Esophagus muscularis mucosa (tissue), 4 donors: ENCODE measurements at regions not wholly inside any gene's neighbourhood (a gene's known extent, or its start where the extent isn't known, plus 50 kb on each side); places are given as distances from the start of the nearest gene placed in this dataset.

Source experiments
- DNase-seq: peaks from one replicate; pipeline ENCODE4 v3.0.0-alpha.2; 2017; ENCODE audit errors: extremely low spot score
- H3K27ac ChIP-seq, 4 donors: fragments of 200-600 bp; sonication (generic); replicated peaks in 1 of 4; 1 replicate in 3 of 4; 2 replicates in 1 of 4; pipeline ENCODE4 v1.5.1; 2016 to 2019; ENCODE audit warnings: mild to moderate bottlenecking in 1 of 4
- H3K27me3 ChIP-seq, 4 donors: fragments of 200-600 bp; sonication (generic); one replicate each; pipeline versions ENCODE4 v1.5.1 to v1.6.0; 2016 to 2019
- H3K36me3 ChIP-seq, 4 donors: fragments of 200-600 bp; sonication (generic); one replicate each; pipeline ENCODE4 v1.5.1; 2016 to 2019
- H3K4me1 ChIP-seq, 4 donors: fragments of 200-600 bp; sonication (generic); one replicate each; pipeline ENCODE4 v1.5.1; 2016 to 2019
- H3K4me3 ChIP-seq, 4 donors: fragments of 200-600 bp; sonication (generic); 1 replicate in 2 of 4; 2 replicates in 2 of 4; pipeline ENCODE4 v1.5.1; 2016 to 2019; ENCODE audit warnings: mild to moderate bottlenecking in 4 of 4, moderate library complexity in 1 of 4
- H3K9me3 ChIP-seq, 4 donors: fragments of 200-600 bp; sonication (generic); 1 replicate in 3 of 4; 2 replicates in 1 of 4; pipeline ENCODE4 v1.5.1; 2016 to 2019
- EP300 ChIP-seq: sonication (generic); formaldehyde crosslinking; IDR thresholded peaks from one replicate; pipeline ENCODE4 v1.6.1; 2017; ENCODE audit warnings: antibody characterized with exemption
- POLR2A ChIP-seq: fragments of 450-650 bp; IDR thresholded peaks from one replicate; pipeline ENCODE4 v1.6.1; 2017; ENCODE audit warnings: antibody characterized with exemption, moderate library complexity, mild to moderate bottlenecking, low read depth
- POLR2AphosphoS5 ChIP-seq, 2 donors: sonication (generic); formaldehyde crosslinking; IDR thresholded peaks; one replicate each; pipeline ENCODE4 v1.6.1; 2017; ENCODE audit warnings: antibody characterized with exemption in 2 of 2
- WGBS: methylation state at CpG from one replicate; pipeline ENCODE4 v1.1.5; 2018; 5-methylcytosine and 5-hydroxymethylcytosine counted together
- intact Hi-C: fragments of 100-400 bp; cut with DNase I; formaldehyde crosslinking; loops from one replicate; pipeline ENCODE4 v1.15.1; 2023
- TF ChIP-seq, protein P1 (sequence below), 3 experiments: fragments of 200-600 bp in 2 of 3; fragments of 450-650 bp in 1 of 3; sonication (generic) in 2 of 3; IDR thresholded peaks; one replicate each; pipeline ENCODE4 v1.5.1; 2017 to 2019; ENCODE audit warnings: antibody characterized with exemption in 3 of 3, mild to moderate bottlenecking in 2 of 3, moderate library complexity in 1 of 3

DNA sequence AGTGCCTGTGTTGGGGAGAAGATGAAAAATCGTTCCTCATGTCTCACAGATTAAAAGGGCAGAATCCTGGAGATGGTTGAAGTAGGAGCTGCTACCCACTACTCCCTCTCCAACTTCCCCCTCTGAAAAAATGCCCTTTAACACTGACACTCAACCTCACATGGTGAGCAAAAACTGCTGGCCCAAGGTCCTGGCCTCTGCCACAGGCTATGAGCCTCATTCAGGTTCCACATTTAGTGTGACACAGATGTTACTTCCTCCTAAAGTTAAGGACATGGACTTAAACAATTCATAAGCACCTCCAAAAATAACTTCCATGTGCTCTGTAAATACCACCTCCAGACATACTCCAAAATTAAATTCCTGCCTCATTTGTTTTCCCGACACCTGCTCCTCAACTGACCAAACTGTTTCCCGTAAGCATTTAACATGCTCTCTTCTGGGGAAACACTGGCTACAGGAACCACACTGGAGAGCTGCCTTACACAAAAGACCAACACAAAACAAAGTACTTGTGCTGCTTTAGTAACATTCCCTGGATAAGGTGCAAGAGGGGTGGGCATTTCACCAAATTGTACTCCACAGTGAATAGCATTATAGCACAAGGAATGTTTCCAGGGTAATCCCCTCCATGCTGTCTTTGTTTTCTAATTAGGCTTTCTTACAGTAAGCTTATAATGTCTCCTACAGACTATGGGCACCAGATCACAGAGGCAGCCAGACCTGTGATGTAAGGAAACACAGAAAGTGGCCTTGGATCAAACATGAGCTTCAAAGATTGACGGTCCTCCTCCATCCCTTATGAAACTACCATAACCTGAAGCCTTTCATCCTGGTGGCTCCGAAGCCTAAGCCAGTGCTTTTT is 57.0 kb downstream of the PHLDA1 start:
- H3K36me3 ChIP-seq: no peaks in the 10 kb centered on the region
- H3K4me1 ChIP-seq: peaks cover 23 to 31% (median 25%) of the 10 kb centered on the region in 4 donors
- TF ChIP-seq POLR2A (no peak), POLR2AphosphoS5 (IDR thresholded peaks at IDR 0.05) (no peak), EP300 (no peak)
- TF ChIP-seq, protein P1, sequence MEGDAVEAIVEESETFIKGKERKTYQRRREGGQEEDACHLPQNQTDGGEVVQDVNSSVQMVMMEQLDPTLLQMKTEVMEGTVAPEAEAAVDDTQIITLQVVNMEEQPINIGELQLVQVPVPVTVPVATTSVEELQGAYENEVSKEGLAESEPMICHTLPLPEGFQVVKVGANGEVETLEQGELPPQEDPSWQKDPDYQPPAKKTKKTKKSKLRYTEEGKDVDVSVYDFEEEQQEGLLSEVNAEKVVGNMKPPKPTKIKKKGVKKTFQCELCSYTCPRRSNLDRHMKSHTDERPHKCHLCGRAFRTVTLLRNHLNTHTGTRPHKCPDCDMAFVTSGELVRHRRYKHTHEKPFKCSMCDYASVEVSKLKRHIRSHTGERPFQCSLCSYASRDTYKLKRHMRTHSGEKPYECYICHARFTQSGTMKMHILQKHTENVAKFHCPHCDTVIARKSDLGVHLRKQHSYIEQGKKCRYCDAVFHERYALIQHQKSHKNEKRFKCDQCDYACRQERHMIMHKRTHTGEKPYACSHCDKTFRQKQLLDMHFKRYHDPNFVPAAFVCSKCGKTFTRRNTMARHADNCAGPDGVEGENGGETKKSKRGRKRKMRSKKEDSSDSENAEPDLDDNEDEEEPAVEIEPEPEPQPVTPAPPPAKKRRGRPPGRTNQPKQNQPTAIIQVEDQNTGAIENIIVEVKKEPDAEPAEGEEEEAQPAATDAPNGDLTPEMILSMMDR (IDR thresholded peaks at IDR 0.05): no peak
- no peaks in the 10 kb centered on the region for H3K9me3 ChIP-seq
- H3K27ac ChIP-seq: no peak overlapping the region
- no peaks in the 10 kb centered on the region for H3K27me3 ChIP-seq
- WGBS: 82% methylated on average over 5 of the region's 5 CpGs
- H3K4me3 ChIP-seq: no peak overlapping the region
- no peak for DNase-seq
- intact Hi-C loops: loop anchor here (5.0 kb wide), 1 partner anchor 58 kb away; the partner anchor contains the start of gene PHLDA1

DNA sequence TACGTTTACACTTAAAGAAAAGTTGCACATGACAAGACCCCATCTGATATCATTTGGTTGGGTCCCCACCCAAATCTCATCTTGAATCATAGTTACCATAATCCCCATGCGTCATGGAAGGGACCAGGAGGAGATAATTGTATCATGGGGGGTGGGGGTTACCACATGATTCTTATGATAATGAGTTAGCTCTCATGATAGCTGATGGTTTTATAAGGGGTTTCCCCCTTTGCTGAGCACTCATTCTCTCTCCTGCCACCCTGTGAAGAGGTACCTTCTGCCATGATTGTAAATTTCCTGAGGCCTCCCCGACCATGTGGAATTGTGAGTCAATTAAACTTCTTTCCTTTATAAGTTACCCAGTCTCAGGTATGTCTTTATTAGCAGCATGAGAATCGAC is 60.3 kb downstream of the PHLDA1 start:
- peaks cover 0 to 7% (median 1%) of the 10 kb centered on the region in 4 donors for H3K4me1 ChIP-seq
- H3K36me3 ChIP-seq: no peaks in the 10 kb centered on the region
- H3K27me3 ChIP-seq: no peaks in the 10 kb centered on the region
- TF ChIP-seq POLR2AphosphoS5 (IDR thresholded peaks at IDR 0.05) (no peak), EP300 (no peak), POLR2A (no peak)
- TF ChIP-seq, protein P1 (IDR thresholded peaks at IDR 0.05): no peak
- H3K27ac ChIP-seq: no peak overlapping the region
- intact Hi-C loops: no loop called here
- 99% methylated on average over 4 of the region's 4 CpGs for WGBS
- no peaks in the 10 kb centered on the region for H3K9me3 ChIP-seq
- no peak overlapping the region for H3K4me3 ChIP-seq
- DNase-seq: no peak

DNA sequence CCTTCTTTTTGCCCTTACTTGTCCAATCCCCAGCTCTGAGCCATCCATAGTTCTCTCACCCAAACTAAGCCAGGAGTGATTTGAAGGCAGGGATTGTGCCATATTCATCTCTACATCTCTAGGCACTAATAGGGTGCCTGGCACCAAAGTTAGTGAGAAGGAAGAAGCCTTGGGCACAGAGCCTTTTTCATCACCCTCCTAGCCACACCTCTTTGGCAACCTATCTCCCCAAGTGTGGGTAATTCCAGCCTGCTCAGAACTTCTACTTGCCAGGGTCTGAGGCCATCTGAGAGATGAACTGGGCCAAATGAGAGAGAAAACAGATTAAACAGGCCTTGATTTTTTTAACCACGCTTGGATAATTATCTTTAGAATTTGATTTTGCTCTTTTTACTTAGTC is 61.3 kb downstream of the PHLDA1 start:
- no peaks in the 10 kb centered on the region for H3K9me3 ChIP-seq
- intact Hi-C loops: no loop called here
- H3K4me3 ChIP-seq: no peak overlapping the region
- no peaks in the 10 kb centered on the region for H3K27me3 ChIP-seq
- H3K27ac ChIP-seq: no peak overlapping the region
- peaks cover 0 to 7% (median under 1%) of the 10 kb centered on the region in 4 donors for H3K4me1 ChIP-seq
- TF ChIP-seq, protein P1 (IDR thresholded peaks at IDR 0.05): no peak
- no peak for TF ChIP-seq POLR2A
- no peak for TF ChIP-seq POLR2AphosphoS5 (IDR thresholded peaks at IDR 0.05)
- no peak for TF ChIP-seq EP300
- no peak for DNase-seq
- 100% methylated on average over 1 of the region's 1 CpG for WGBS
- no peaks in the 10 kb centered on the region for H3K36me3 ChIP-seq

DNA sequence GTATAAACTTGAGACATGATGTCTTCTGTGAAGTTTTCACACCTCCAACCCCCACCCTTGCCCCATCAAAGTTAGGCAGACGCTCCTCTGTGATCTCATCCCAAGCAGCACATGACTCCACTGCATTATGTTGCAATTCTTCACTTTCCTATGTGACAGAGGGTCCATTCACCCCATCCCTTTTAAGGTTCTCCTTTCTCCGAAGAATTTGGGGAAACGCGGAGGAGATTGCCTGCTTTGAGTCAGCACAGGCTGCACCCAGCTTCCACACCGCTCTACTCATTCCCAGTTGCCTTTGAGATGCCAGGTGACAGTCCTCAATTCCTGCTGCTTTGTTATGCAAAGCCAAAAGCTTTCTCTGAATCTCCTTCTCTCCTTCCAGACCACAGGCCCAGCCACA is 61.8 kb downstream of the PHLDA1 start:
- intact Hi-C loops: no loop called here
- no peak overlapping the region for H3K27ac ChIP-seq
- H3K27me3 ChIP-seq: no peaks in the 10 kb centered on the region
- H3K4me3 ChIP-seq: no peak overlapping the region
- no peaks in the 10 kb centered on the region for H3K9me3 ChIP-seq
- whole genome bisulfite sequencing: 39% methylated on average over 5 of the region's 5 CpGs
- H3K4me1 ChIP-seq: peaks cover 0 to 7% (median 0%) of the 10 kb centered on the region in 4 donors
- H3K36me3 ChIP-seq: no peaks in the 10 kb centered on the region
- DNase-seq: no peak
- TF ChIP-seq EP300 (no peak), POLR2AphosphoS5 (IDR thresholded peaks at IDR 0.05) (peak in 1 of 2 donors; percentile 13)

DNA sequence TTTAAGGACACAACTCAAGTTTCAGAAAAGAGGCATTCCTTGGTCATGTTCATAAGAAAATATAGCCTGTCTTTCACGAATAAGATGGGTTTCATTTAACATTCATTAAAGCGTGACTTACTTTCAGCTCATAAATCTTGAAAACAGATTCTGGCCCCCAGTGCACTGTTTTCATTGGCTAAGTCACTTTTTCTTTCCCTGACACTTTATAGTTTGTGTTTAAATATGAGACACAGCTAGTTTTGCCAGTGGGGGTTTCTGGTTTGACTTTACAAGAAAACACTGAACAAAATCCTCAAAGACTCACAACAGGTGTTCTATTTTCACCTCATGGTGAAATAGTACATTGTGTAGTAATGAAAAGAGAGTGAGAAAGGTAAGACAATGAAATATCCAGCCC is 65.9 kb downstream of the PHLDA1 start:
- Histone ChIP-seq H3K27ac (no peak overlapping the region), H3K9me3 (no peaks in the 10 kb centered on the region), H3K4me3 (no peak overlapping the region), H3K4me1 (peaks cover 0 to 7% (median 0%) of the 10 kb centered on the region in 4 donors), H3K27me3 (no peaks in the 10 kb centered on the region), H3K36me3 (no peaks in the 10 kb centered on the region)
- DNase-seq: no peak
- no peak for TF ChIP-seq POLR2A
- 51% methylated on average over 2 of the region's 2 CpGs for WGBS
- intact Hi-C loops: no loop called here
